ENCODE measurements at regions not wholly inside any gene's neighbourhood (a gene's known extent, or its start where the extent isn't known, plus 50 kb on each side); places are given as distances from the start of the nearest gene placed in this dataset.

- TF ChIP-seq ZBTB11 (CRISPR knock-in tag; IDR thresholded peaks at IDR 0.05) (no peak), USF1 (IDR thresholded peaks at IDR 0.05; ENCODE audit: borderline replicate concordance, extremely low read length, insufficient read depth, low read depth, low read length) (no peak), SIX5 (IDR thresholded peaks at IDR 0.05; ENCODE audit: low read depth, low read length, severe bottlenecking) (no peak), ATF3 (IDR thresholded peaks at IDR 0.05; ENCODE audit: borderline replicate concordance, extremely low read depth, low read depth, low read length) (no peak), TAF1 (IDR thresholded peaks at IDR 0.05; ENCODE audit: borderline replicate concordance, low read depth, low read length) (no peak)
Observed at GRCh38 chr2:125330133-125330532, 1305.0 kb downstream of the CNTNAP5 start.

Data from GM12878 (cell line).